ENCODE measurements at regions not wholly inside any gene's neighbourhood (a gene's known extent, or its start where the extent isn't known, plus 50 kb on each side); places are given as distances from the start of the nearest gene placed in this dataset.
A peak's percentile ranks its signal among the peaks of the same experiment; 100 is the strongest.

DNA sequence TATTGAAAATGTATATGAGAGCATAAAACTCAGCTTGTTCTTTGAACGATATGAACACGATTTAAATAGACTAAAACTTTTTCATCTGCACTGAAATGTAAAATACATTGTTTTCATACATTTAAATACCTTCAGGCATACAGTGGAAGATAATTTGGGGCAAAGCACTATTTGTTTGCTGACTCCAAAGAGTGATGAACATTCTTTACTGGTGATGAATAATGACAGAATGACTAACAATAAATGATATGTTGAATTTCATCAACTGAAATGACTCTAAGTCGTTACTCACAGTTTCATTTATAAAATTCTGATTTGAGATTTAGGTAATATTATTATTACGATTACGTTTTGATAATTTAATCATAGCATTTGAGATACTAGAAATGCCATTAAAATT lies 1160.1 kb downstream of the NLGN4X start:
- no peak for DNase-seq

DNA sequence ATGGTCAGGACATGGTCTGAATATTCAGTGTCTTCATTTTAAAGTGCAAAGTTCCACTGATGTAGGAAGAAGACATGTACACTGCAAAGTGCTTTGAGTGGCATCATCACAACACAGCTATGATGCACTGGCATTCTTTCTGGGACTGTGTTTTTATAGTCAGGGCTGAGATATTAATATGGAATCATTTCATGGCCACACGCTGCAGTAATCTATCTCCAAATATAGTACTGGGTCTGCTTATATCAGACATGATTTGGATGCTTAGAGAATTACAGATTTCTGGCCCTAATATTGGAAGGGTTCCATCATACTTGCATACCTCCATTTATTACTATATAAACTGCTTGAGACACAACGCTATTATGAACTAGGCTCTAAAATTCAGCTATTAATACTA lies 1170.9 kb downstream of the NLGN4X start:
- DNase-seq, result no peak

DNA sequence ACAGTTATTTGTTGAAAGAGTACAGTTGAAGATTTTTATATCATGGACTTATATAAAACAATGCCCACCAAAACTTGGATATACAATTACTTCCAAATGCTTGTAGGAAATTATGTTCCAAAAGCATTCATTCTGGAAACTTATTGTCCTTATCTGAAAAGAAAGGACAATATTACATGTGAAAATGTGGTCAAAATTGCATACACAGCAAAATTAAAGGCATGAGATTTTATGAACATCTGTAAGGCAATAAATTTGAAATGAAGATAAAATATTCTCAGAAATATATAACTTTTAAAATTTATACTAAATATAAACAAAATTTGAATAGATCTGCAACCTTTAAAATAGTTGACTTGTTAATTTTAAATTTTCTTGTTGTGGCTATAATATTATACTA lies 1173.8 kb downstream of the NLGN4X start:
- DNase-seq, result no peak

DNA sequence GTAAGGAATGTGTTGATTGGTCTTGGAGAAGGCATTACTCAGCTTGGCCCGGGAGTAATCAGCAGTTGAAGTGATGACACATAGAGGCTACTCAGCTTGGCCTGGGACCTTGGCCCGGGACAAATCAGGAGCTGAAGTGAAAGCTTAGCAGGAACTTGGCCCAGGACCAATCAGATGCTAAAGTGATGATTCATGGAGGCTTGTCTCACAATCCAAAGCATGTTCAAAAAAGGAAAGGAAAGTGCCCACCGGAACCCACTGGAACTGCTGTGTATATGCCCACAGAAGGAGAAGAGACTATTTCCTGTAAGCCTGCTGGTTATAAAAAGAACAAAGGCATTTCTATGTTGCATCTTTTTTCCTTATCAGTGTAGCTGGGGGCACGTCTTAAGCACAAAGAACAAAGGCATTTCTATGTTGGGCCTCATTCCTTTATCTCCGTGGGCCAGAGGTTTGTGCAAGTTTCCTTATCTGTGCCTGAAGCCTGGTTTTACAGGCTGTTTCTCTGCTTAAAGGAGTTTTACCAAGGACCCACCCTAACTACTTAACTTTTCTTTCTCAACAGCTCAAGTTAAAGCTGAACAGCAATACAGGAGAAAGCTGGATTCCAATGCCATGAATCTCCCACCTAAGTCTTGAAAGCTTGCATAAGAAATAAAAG lies 1176.7 kb downstream of the NLGN4X start:
- peak; percentile 1 for DNase-seq

DNA sequence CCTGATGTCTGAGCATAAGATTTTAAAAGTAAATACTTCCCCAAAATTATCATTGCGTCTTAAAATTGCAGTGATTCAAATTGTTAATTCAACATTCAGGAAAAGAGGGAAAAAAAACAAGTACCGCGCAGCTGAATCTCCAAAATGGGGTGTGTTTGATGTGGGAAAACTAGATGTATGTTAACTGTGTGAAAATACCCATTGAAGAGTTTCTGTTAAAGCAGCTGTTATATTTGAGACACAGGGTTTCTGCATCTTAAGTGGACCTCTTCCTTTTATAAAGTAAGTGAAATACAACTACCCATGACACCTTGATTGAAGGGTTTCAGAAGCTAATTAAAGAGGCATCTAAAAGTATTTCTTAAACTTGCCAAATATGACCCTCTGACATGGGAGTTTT lies 1186.1 kb downstream of the NLGN4X start:
- no peak for DNase-seq

DNA sequence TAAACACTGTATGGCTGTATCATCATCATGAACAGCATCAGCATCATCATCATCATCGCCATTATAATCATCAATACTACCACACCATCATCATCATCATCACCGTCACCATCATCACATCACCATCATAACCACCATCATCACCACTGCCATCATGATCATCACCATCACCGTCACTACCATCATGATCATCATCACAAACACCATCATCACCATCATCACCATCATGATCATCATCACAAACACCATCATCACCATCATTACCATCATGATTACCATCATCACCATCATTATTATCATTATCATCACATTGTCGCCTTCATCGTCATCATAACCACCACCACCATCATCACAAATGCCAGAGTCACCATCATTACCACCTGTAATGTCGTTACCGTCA lies 1196.9 kb downstream of the NLGN4X start:
- no peak for DNase-seq

DNA sequence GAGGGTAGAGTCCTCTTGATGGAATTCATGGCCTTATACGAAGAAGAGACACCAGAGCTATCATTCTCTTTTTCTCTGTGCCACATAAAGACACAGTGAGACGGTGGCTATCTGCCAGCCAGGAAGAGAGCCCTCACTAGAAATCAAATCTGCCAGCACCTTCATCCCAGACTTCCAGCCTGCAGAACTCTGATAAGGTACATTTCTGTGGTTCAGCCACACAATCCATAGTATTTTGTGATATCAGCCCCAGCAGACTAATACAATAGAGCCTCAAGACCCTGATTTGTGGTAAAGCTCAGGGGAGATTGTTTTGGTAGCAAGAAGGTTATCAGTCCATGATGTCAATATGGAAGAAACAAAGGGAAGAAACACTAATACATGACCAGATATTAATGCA lies 1213.2 kb downstream of the NLGN4X start:
- no peak for DNase-seq

DNA sequence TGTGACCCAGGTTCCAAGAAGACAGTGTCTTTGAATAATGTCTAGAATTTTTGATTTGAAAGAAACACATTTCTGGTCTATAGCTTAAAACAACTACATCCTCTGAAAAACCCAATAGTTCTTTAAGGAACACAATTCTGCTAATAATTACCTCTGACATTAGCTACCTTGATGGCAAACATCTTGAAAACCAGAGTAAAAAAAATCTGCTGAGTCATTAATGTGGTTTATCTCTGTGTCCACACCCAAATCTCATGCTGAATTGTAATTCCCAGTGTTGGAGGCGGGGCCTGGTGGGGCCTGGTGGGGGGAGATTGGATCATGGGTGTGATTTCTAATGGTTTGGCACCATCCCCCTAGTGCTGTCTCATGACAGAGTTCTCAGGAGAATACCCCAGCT lies 1233.8 kb downstream of the NLGN4X start:
- DNase-seq, result no peak

DNA sequence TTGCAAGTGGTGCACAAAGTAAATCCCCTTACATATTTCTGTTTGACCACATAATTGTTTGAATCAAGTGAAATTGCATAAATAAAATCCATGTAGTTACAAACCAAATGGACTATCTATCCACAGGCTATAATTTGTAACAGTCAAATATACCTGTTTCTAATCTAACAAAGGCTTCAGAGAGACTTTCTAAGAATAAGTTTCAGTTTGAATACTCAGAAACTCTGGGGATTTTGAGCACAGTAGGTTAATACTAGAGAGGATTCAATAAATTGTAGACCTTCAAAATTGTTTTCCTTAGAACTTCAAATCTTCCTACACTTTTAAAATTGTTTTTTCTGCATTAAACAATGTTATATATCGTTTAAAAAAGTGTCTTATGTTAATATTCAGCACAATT lies 1250.1 kb downstream of the NLGN4X start:
- DNase-seq, result no peak

DNA sequence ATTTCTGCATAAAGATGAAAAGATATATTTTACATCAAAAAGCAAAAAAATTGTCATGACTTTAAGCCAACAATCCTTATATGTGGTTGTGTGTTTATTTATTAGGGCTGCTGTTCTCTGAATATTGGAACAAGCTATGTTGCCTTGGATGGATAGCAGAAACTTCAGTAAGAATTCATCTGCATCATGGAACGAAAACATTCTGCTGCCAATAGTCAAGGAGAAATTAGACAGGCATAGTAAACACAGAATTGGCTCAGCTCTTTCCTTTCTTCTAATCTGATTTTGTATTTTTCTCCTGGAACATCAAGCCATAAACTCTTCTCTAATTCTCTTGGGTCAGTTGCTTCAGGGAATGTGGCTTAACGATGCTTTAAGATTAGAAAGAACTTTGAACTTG lies 1257.0 kb downstream of the NLGN4X start:
- peak; percentile 1 for DNase-seq

DNA sequence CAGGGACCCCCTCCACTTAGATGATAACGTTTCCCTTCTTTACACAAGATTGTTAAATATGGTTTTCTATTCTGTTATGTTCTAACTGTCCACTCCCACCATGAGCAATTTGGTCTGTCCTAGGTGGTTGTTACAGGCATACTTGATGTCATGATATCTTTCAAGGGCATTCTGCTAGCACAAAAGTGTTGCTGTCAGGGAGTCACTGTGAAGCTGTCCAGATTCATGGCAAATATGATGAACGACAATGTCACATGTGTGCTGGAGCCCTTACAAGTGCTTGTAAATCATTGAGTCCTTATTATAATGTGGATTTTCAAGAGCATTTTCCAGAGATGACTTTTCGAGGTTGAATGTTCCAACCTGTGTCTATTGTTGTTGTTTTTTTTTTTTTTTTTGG lies 1250.7 kb upstream of the PRKX start:
- DNase-seq, result no peak

DNA sequence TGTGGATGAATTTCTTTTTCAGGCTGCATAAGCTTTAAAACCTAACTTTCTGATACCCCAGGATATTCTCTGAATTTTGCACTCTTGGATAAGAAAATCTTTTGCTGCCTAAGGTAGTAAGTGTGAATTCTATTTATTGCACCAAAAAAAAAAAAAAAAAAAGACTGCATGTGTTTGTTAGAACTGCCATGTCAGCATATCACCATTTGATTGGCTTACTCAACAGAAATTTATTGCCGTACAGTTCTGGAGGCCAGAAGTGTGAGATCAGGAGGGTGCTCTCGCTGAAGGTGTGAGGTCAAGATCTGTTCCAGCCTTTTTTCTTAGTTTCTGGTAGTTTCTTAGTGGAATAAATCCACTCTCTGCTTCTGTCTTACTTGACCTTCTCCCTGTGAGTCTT lies 1250.0 kb upstream of the PRKX start:
- no peak for DNase-seq

DNA sequence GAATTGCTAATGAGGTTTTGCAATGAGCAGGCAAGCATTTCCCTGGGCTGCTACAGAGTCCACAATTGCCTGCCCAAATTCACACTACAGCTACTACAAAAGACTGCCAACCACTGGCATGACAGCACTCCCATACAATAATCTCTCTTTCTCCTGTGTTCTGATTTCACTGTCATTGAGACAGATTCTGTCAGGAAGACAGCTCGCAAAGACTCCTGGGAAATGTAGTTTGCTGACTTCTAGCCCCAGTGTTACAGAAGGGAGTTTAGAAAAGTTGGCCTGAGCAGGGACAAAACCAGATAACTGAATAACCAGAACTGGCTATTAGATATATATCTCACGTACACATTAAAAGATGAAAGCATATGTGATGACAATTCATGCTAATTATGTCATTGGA lies 1231.3 kb upstream of the PRKX start:
- no peak for DNase-seq

DNA sequence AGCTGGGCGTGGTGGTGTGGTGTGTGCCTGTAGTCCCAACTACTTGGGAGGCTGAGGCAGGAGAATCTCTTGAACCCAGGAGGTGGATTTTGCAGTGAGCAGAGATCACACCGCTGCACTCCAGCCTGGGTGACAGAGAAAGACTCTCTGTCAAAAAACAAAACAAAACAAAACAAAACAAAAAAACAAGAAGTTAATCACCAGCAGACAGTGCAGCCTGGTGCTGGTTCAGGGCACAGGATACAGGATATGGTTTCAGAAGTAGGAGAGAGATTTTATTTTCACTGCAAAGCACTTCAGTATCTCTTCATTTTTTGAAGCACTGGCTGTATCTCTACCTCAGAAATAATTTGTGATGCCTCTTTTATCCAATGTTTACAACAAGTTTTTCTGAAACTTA lies 1222.9 kb upstream of the PRKX start:
- no peak for DNase-seq

DNA sequence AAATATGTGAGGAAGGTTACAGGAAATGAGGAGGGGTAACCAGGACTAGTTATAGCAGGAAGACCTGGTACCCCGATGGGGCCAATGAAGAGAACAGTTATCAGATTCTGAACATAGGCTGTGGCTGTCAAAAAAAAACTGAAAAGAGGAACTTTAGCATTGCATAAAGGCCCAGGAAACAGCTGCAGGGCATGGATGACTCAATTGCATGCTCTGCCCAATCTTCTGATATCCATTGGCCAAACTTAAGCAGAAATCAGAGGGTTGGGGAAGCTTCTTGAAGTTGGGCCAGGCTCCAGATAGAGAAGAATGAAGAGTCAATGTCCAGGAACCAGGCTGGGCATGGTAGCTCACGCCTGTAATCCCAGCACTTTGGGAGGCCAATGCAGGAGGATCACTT lies 1222.4 kb upstream of the PRKX start:
- peak; percentile 2 for DNase-seq

DNA sequence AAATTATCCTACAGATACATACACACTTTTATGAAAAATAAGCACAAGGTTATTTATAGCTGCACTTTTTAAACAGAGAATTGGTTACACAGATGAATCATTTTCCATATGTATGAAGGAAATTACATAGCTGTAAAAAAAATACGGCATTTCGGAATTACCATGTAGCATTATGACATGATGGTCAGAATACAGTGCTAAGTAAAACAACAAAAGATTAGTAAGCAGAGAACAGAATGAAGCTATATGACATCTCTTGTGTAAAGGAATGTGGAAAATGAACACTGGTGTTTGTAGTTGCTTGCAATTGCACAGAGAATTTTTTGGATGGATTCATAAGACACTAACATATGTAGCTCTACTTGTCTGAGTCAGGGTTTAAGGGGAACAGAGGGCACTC lies 1222.0 kb upstream of the PRKX start:
- no peak for DNase-seq

DNA sequence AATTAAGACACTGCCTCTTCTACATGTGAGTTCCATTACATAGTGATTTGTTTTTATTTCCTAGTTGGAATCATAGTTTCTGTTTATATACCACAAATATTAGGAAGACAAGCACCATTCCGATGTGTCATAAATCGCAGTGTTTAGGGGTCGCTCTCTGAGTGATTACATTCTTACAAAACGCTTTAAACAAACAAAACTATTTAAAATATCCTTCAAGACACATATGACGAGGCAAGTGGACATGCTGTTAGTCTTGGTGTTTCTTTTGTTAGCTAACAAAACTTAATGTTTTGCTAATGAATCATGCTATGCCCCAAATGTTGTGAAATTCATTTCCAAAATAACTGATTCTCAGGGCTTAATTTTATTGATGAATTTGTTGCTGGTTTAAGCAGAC lies 1219.3 kb upstream of the PRKX start:
- DNase-seq, result no peak

DNA sequence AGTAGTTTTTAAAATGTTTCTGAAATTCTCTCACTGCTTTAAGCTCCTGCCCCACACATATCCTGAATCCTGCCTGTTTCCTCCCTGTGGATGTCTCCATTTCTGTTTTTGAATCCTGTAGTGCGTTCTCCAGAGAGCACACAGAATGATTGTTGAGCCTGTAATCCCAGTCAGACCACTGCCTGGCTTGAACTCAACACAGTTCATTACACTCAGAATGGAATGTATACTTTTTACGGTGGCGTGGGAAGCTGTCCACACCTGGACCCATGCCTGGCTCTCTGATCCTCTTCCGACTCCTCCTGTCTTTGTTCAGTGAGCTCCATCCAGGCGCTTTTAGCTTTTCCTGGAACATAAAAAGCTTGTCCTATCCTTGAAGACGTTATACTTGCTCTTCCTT lies 1217.0 kb upstream of the PRKX start:
- peak; percentile 10 for DNase-seq

DNA sequence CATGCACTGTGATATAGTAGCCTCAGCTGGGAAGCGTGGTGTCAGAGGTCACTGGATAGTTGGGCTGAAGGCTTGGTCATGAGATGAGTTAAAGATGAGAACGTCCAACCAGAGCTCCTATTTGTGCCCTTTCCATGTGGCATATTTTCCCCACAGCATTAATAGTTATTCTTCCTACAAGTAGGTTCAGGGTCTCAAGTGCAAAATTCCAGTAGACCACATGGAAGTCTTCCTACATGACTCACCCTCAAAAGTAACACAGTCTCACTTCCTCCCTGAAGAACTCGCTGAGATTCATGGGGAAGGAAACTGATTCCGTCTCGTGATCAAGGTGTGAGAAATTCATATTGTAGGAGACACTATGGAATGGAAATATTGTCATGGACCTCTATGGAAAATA lies 1212.5 kb upstream of the PRKX start:
- DNase-seq, result no peak

DNA sequence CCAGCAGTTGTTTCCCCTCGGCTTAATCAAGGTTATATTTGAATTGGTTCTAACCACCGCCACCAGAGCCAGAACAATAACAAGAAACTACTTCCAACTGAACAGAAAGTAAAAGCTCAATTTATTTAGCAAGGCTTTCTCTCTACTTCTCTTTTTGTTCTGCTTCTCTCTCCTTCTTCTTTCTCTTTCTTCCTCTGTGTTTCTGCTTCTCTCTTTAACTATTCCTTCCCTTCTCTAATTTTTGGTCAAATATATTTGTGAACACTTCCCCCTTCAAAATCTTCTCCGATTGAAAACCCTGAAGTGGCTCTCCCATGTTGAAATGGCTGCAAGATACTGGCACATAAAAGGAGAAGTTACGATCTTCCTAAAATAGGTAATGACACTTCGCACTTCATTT lies 1195.9 kb upstream of the PRKX start:
- no peak for DNase-seq

DNA sequence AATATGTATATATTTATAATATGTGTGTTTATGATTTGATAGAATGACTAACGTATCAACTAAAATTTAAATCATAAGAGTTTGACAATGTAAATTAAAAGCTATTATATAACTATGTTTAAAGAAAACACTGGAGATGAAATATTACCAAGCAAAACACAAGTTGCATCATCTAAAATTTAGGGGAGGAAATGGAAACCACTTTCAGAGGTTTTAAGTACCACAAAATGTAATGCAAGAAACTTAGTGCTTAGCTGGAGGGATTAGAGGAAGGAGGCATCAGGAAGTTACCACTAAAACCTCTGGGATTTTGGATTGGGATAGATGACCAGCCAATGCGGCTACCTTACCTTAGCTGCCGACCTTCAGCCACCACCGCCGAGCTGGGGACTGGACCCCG lies 1192.1 kb upstream of the PRKX start:
- DNase-seq, result no peak

DNA sequence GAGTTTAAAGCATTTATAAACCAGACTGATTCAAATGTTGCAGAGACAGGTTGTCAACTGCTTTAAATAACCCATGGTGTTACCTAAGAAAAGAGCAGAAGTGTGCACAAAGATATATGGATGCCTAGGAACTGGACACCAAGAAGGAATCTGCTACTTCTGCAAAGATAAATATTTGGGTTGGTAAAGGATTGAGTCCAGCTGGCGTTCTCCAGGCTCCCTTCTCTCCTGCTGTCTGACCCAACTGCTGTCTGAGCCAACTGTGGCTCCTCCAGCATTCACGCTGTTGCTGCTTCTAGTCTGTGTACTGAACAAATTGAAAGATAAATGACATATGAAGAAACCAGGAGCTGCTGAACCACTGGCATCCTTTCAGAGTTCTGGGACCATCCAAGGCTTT lies 1167.8 kb upstream of the PRKX start:
- no peak for DNase-seq

DNA sequence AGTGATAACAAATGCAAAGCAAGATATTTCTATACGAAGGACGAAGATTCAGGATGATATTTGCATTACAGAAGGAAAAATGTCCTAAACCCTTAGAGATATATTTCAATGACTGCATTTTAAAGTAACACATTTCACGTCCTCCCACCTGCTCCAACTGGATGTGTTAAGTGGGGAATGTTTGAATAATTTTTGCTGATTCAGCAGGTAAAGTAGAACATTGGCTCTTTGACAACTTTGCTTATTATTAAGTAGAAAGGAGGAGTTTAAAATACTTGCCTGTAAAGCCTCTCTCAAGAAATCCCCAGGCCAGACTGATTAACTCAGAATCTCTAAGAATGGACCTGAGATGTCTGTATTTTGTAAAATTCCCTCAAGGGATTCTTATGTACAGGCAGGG lies 1165.2 kb upstream of the PRKX start:
- DNase-seq, result no peak

DNA sequence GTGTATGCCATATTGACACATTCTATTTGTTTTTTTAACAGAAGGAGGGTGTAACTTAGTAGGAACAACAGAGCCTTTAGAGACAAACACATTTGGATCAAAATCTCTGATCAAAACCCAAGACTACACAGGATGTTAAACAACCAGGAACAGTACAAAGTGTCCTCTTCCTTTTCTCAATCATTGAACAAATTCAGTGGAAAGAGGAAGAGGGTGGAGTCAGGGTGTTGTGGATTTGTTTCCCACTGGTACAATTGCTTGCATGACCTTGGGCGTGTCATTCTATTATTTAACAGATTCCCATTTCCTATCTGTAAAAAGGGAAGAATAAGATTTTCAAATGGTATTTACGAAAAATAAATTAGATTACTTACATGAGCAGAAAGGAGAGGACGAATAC lies 1162.8 kb upstream of the PRKX start:
- DNase-seq, result no peak

DNA sequence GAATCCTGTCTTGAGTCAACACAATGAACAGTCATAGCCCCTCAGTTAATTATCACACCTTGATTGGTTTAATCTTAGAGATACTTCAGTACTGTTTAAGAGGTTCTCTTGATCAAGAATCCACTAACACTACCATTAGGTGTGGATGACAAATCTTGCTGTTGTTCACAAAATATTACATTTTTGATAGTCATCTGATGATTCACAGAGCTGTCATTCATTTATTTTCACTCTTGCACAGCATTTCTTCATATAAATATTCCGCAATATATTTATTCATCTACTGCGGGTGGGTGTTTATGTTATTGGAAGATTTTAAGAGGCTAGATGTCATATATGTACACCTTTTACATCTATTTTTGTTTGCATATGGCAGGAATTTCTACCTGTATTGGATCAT lies 1138.1 kb upstream of the PRKX start:
- DNase-seq, result no peak

DNA sequence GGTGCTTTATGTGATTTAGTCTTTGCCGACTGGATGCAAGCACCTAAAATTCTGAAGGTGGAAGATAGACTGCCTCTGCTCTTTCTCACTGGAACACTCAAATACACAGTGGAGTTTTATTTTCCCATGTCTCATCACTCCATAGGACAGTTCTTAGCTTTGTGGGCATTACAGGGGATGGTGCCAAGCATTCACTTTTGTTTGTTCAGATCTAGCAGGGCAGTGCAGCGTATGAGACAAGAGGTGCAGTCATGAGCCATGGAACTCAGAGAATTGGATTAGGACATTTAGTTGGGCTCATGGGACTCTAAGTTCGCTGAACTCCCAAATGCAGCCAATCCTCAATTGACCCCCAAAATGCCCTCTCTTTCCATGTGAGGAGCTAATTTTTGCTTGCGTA lies 1136.9 kb upstream of the PRKX start:
- DNase-seq, result no peak
